ENCODE measurements at regions not wholly inside any gene's neighbourhood (a gene's known extent, or its start where the extent isn't known, plus 50 kb on each side); places are given as distances from the start of the nearest gene placed in this dataset.

DNA sequence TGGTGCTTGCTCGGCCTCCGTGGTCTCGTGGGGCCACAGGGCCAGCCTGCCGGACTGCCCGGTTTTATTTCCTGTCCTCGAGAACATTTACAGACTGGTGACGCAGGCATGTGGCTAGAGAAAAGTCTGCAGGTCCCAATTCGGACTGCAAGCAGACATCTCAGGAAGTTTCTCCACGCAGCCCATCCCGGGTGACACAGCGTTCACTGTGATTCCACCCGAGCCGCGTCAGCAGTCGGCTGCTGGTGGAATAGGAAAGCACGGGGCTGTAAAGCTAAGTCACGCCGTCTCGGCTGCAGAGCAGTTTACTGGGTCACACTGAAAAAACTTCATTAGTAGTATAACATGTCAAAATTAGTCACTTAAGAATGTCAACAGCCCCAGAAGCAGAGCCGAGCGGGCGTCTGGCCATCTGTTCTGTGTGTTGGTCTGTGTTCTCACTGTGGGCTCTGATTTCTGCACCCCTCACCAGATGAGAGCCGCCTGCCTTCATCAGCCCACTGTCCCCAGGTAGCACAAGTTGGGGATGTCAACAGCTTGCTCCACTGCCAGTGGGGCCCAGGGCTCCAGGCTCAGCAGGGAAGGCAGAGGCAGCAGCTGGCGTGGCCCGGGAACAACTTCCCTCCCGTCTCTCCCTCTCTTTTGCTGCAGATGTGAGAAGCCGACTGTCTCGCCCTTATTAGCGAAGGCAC lies 363.7 kb downstream of the IRX2 start:
- no peaks in the 10 kb centered on the region for H3K27me3 ChIP-seq (replicated peaks; ENCODE audit: insufficient read depth)
- no peaks in the 10 kb centered on the region for H3K4me1 ChIP-seq (replicated peaks)
- no peaks in the 10 kb centered on the region for H3K36me3 ChIP-seq
- intact Hi-C loops (cut with DNase I), result no loop called here
- no peak overlapping the region for H3K4me3 ChIP-seq
- no peak for DNase-seq (ENCODE audit: low spot score)
- TF ChIP-seq POLR2AphosphoS5 (IDR thresholded peaks at IDR 0.05), result no peak
- no peak for TF ChIP-seq CTCF (IDR thresholded peaks at IDR 0.05)
- TF ChIP-seq POLR2A (IDR thresholded peaks at IDR 0.05), result no peak
- no peaks in the 10 kb centered on the region for H3K9me3 ChIP-seq
- H3K27ac ChIP-seq, result no peak overlapping the region
- 63% methylated on average over 29 of the region's 29 CpGs for WGBS

- H3K27me3 ChIP-seq (replicated peaks; ENCODE audit: insufficient read depth), result no peaks in the 10 kb centered on the region
- H3K27ac ChIP-seq, result no peak overlapping the region
- TF ChIP-seq POLR2AphosphoS5 (IDR thresholded peaks at IDR 0.05) (no peak), CTCF (IDR thresholded peaks at IDR 0.05) (no peak), POLR2A (IDR thresholded peaks at IDR 0.05) (no peak)
- intact Hi-C loops (cut with DNase I), result no loop called here
- H3K4me3 ChIP-seq, result no peak overlapping the region
- DNase-seq (ENCODE audit: low spot score), result no peak
- H3K4me1 ChIP-seq (replicated peaks), result no peaks in the 10 kb centered on the region
- no peaks in the 10 kb centered on the region for H3K9me3 ChIP-seq
- WGBS, result 31% methylated on average over 11 of the region's 11 CpGs
- H3K36me3 ChIP-seq, result no peaks in the 10 kb centered on the region
Measured at GRCh38 chr5:2387250-2387633, 364.2 kb downstream of the IRX2 start.

DNA sequence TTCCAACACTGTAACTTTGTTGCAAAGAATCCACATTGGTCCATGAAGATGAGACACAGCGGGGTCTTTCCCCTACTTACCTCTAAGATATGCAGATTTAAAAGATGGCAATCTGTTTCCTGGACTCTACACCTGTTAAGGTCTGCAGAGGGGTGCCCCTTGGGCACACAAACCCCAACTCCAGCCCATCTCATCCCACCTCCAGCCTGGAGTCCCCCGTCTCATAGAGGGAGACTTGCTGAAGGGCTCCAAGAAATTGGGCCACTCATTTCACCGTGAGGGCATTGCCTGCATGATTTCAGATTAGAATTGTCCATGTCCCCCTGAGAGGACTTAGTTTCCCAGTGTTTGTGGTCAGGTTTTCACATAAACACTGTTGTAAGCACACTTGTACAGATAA lies 365.7 kb downstream of the IRX2 start:
- TF ChIP-seq POLR2AphosphoS5 (IDR thresholded peaks at IDR 0.05), result no peak
- TF ChIP-seq POLR2A (IDR thresholded peaks at IDR 0.05), result no peak
- TF ChIP-seq CTCF (IDR thresholded peaks at IDR 0.05), result no peak
- Histone ChIP-seq H3K4me1 (replicated peaks) (no peaks in the 10 kb centered on the region), H3K9me3 (no peaks in the 10 kb centered on the region), H3K4me3 (no peak overlapping the region), H3K27ac (no peak overlapping the region), H3K36me3 (no peaks in the 10 kb centered on the region), H3K27me3 (replicated peaks; ENCODE audit: insufficient read depth) (no peaks in the 10 kb centered on the region)
- intact Hi-C loops (cut with DNase I), result no loop called here
- DNase-seq (ENCODE audit: low spot score), result no peak
- 87% methylated on average over 3 of the region's 3 CpGs for WGBS

- WGBS, result 83% methylated on average over 10 of the region's 10 CpGs
- TF ChIP-seq POLR2A (IDR thresholded peaks at IDR 0.05) (no peak), CTCF (IDR thresholded peaks at IDR 0.05) (no peak), POLR2AphosphoS5 (IDR thresholded peaks at IDR 0.05) (no peak)
- no peak overlapping the region for H3K4me3 ChIP-seq
- H3K27me3 ChIP-seq (replicated peaks; ENCODE audit: insufficient read depth), result no peaks in the 10 kb centered on the region
- no peaks in the 10 kb centered on the region for H3K9me3 ChIP-seq
- no peaks in the 10 kb centered on the region for H3K4me1 ChIP-seq (replicated peaks)
- intact Hi-C loops (cut with DNase I), result no loop called here
- H3K27ac ChIP-seq, result no peak overlapping the region
- no peak for DNase-seq (ENCODE audit: low spot score)
- no peaks in the 10 kb centered on the region for H3K36me3 ChIP-seq
Measured at GRCh38 chr5:2383698-2384065, 367.8 kb downstream of the IRX2 start.
